ENCODE measurements at regions not wholly inside any gene's neighbourhood (a gene's known extent, or its start where the extent isn't known, plus 50 kb on each side); places are given as distances from the start of the nearest gene placed in this dataset.

GRCh38 chr17:77374170-77374936 lies 233.6 kb downstream of the SEC14L1 start:
- ChIA-PET POLR2A (interaction anchor here (0.6 to 1.0 kb wide), 5 partner anchors 18 to 484 kb away, joined by 3 to 4 read pairs (median 3); no protein-coding TSS in a partner anchor), CTCF (ENCODE audit: low intra/inter-chr PET ratio) (no interaction called here)
- peak overlapping the region; percentile 52 for H3K4me3 ChIP-seq
- H3K27me3 ChIP-seq (ENCODE audit: control insufficient read depth in 2 of 2, insufficient read depth in 2 of 2, low read length in 2 of 2), result no peaks in the 10 kb centered on the region
- H3K4me1 ChIP-seq (replicated peaks in 1 of 2; ENCODE audit: control insufficient read depth in 2 of 2, insufficient read depth in 2 of 2, low read length in 2 of 2), result peaks cover 54 to 76% of the 10 kb centered on the region in 2 experiments
- BruUV-seq (replicated peaks), result no TSS peak
- DNase-seq (ENCODE audit: extremely low read depth in 1 of 4, low spot score in 3 of 4), result peak; percentile 78 to 84 (median 83)
- peaks cover 9% of the 10 kb centered on the region for H3K9me1 ChIP-seq (ENCODE audit: control insufficient read depth, insufficient read depth, low read length)
- WGBS (ENCODE audit: insufficient coverage, low coverage, missing lambda C conversion rate), result 28% methylated on average over 29 of the region's 34 CpGs
- H3K9ac ChIP-seq (ENCODE audit: insufficient read depth in 1 of 2, low read depth in 2 of 2, low read length in 2 of 2), result peak overlapping the region; percentile 70 to 86; a peak in 3 of 4 replicates
- FAIRE-seq, result peak; percentile 74
- in situ Hi-C loops (cut with MboI), result no loop called here
- peaks cover 77% of the 10 kb centered on the region for H4K20me1 ChIP-seq (replicated peaks; ENCODE audit: control insufficient read depth, insufficient read depth, low read length)
- H3K79me2 ChIP-seq (ENCODE audit: control insufficient read depth, insufficient read depth, low read length), result peaks cover 86% of the 10 kb centered on the region
- intact Hi-C loops (cut with micrococcal nuclease), result loop anchor here (5.0 kb wide), 2 partner anchors 42 to 53 kb away; no protein-coding TSS in a partner anchor
- no peaks in the 10 kb centered on the region for H3K9me3 ChIP-seq (replicated peaks; ENCODE audit: control insufficient read depth, insufficient read depth, low read depth, low read length)
- H3K36me3 ChIP-seq (ENCODE audit: control insufficient read depth, insufficient read depth, low read length), result no peaks in the 10 kb centered on the region; the same call in 2 of the 3 replicates
- peak; percentile 81 for ATAC-seq
- H2AFZ ChIP-seq (ENCODE audit: low read depth, low read length), result peak overlapping the region; percentile 35; the same call in 1 of the 2 replicates
- H3K4me2 ChIP-seq (ENCODE audit: insufficient read depth, low read length), result peak overlapping the region; percentile 82
- H3K27ac ChIP-seq (ENCODE audit: extremely low read depth, low read depth, low read length), result peak overlapping the region; percentile 66
- TF ChIP-seq, protein P1, sequence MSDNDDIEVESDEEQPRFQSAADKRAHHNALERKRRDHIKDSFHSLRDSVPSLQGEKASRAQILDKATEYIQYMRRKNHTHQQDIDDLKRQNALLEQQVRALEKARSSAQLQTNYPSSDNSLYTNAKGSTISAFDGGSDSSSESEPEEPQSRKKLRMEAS (CRISPR knock-in tag; IDR thresholded peaks at IDR 0.05), result peak; percentile 19; the same call in 1 of the 2 replicates
- TF ChIP-seq, protein P2, sequence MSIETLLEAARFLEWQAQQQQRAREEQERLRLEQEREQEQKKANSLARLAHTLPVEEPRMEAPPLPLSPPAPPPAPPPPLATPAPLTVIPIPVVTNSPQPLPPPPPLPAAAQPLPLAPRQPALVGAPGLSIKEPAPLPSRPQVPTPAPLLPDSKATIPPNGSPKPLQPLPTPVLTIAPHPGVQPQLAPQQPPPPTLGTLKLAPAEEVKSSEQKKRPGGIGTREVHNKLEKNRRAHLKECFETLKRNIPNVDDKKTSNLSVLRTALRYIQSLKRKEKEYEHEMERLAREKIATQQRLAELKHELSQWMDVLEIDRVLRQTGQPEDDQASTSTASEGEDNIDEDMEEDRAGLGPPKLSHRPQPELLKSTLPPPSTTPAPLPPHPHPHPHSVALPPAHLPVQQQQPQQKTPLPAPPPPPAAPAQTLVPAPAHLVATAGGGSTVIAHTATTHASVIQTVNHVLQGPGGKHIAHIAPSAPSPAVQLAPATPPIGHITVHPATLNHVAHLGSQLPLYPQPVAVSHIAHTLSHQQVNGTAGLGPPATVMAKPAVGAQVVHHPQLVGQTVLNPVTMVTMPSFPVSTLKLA (conservative IDR thresholded peaks at IDR 0.05), result peak in 1 of 2 experiments; percentile 45; a peak in 1 of 4 replicates
- TF ChIP-seq ZNF740 (CRISPR knock-in tag; IDR thresholded peaks at IDR 0.05) (0 out of 2 replicates have a peak, but pooled peaks have one; percentile 16), ZNF740 (tag; IDR thresholded peaks at IDR 0.05) (no peak), RAD21 (CRISPR knock-in tag; conservative IDR thresholded peaks at IDR 0.05 in 1 of 2, IDR thresholded peaks at IDR 0.05 in 1 of 2) (peak in 1 of 2 experiments; percentile 33; a peak in 2 of 4 replicates), ZBTB7A (IDR thresholded peaks at IDR 0.05; ENCODE audit: borderline replicate concordance, control insufficient read depth, low read depth, low read length) (peak; percentile 73; the same call in 1 of the 2 replicates), CEBPB (tag; IDR thresholded peaks at IDR 0.05) (peak; percentile 52), SIN3A (IDR thresholded peaks at IDR 0.05; ENCODE audit: borderline replicate concordance in 2 of 2, control insufficient read depth in 1 of 2, low read depth in 2 of 2, low read length in 2 of 2) (0 out of 4 replicates have a peak, but pooled peaks of 1 of the 2 experiments have one; percentile 14), RBM14 (IDR thresholded peaks at IDR 0.05; ENCODE audit: borderline replicate concordance, insufficient read depth, low read depth, low read length) (0 out of 2 replicates have a peak, but pooled peaks have one; percentile 4), CBFA2T3 (IDR thresholded peaks at IDR 0.05) (peak; percentile 36; the same call in 1 of the 2 replicates), CREB1 (IDR thresholded peaks at IDR 0.05) (0 out of 2 replicates have a peak, but pooled peaks have one; percentile 10), CREB1 (CRISPR knock-in tag; IDR thresholded peaks at IDR 0.05) (no peak), NRF1 (conservative IDR thresholded peaks at IDR 0.05 in 1 of 2, IDR thresholded peaks at IDR 0.05 in 1 of 2) (peak; percentile 42 to 53; a peak in 1 of 4 replicates), CBFA2T2 (conservative IDR thresholded peaks at IDR 0.05) (0 out of 2 replicates have a peak, but pooled peaks have one; percentile 29)
- TF ChIP-seq, protein P3, sequence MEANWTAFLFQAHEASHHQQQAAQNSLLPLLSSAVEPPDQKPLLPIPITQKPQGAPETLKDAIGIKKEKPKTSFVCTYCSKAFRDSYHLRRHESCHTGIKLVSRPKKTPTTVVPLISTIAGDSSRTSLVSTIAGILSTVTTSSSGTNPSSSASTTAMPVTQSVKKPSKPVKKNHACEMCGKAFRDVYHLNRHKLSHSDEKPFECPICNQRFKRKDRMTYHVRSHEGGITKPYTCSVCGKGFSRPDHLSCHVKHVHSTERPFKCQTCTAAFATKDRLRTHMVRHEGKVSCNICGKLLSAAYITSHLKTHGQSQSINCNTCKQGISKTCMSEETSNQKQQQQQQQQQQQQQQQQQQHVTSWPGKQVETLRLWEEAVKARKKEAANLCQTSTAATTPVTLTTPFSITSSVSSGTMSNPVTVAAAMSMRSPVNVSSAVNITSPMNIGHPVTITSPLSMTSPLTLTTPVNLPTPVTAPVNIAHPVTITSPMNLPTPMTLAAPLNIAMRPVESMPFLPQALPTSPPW (CRISPR knock-in tag; IDR thresholded peaks at IDR 0.05), result peak; percentile 61
